ENCODE measurements at regions not wholly inside any gene's neighbourhood (a gene's known extent, or its start where the extent isn't known, plus 50 kb on each side); places are given as distances from the start of the nearest gene placed in this dataset.

- no peaks in the 10 kb centered on the region for H3K9me3 ChIP-seq (ENCODE audit: control insufficient read depth, insufficient read depth, low read depth, low read length)
- H3K4me3 ChIP-seq (replicated peaks in 1 of 4; ENCODE audit: control extremely low read depth in 1 of 4, insufficient read depth in 1 of 4, low read depth in 3 of 4, low read length in 4 of 4), result no peak overlapping the region
- TF ChIP-seq CTCF (conservative IDR thresholded peaks at IDR 0.05 in 1 of 2, IDR thresholded peaks at IDR 0.05 in 1 of 2; ENCODE audit: low read depth in 1 of 2, low read length in 2 of 2), result no peak
- TF ChIP-seq EZH2 (IDR thresholded peaks at IDR 0.05; ENCODE audit: low read length, missing control alignments), result no peak
- peak overlapping the region; percentile 26 for H2AFZ ChIP-seq (ENCODE audit: low read length)
- no peaks in the 10 kb centered on the region for H3K79me2 ChIP-seq (ENCODE audit: control insufficient read depth, insufficient read depth, low read length)
- H3K4me1 ChIP-seq (ENCODE audit: control insufficient read depth, extremely low read depth, insufficient read depth, low read length), result peaks cover 2% of the 10 kb centered on the region
- no peak overlapping the region for H3K4me2 ChIP-seq (ENCODE audit: extremely low read depth, insufficient read depth, low read length)
- no peak overlapping the region for H3K9ac ChIP-seq (ENCODE audit: insufficient read depth, low read length)
- H4K20me1 ChIP-seq (ENCODE audit: control insufficient read depth, extremely low read depth, insufficient read depth, low read length), result no peaks in the 10 kb centered on the region
- H3K27ac ChIP-seq (ENCODE audit: insufficient read depth, low read length), result no peak overlapping the region
- H3K27me3 ChIP-seq (ENCODE audit: control insufficient read depth, insufficient read depth, low read length), result no peaks in the 10 kb centered on the region
- H3K36me3 ChIP-seq (ENCODE audit: control insufficient read depth, insufficient read depth, low read length), result no peaks in the 10 kb centered on the region
- no peak for DNase-seq (ENCODE audit: low read depth in 2 of 2)
These were observed 268.2 kb upstream of the ATP2B1 start for GRCh38 chr12:89976866-89977265.

- Histone ChIP-seq H3K27me3 (ENCODE audit: control insufficient read depth, insufficient read depth, low read length) (no peaks in the 10 kb centered on the region), H2AFZ (ENCODE audit: low read length) (no peak overlapping the region), H3K9ac (ENCODE audit: insufficient read depth, low read length) (no peak overlapping the region), H3K27ac (ENCODE audit: insufficient read depth, low read length) (no peak overlapping the region), H3K4me1 (ENCODE audit: control insufficient read depth, extremely low read depth, insufficient read depth, low read length) (peaks cover 2% of the 10 kb centered on the region), H3K36me3 (ENCODE audit: control insufficient read depth, insufficient read depth, low read length) (no peaks in the 10 kb centered on the region), H3K79me2 (ENCODE audit: control insufficient read depth, insufficient read depth, low read length) (no peaks in the 10 kb centered on the region), H3K4me2 (ENCODE audit: extremely low read depth, insufficient read depth, low read length) (no peak overlapping the region), H3K9me3 (ENCODE audit: control insufficient read depth, insufficient read depth, low read depth, low read length) (no peaks in the 10 kb centered on the region), H4K20me1 (ENCODE audit: control insufficient read depth, extremely low read depth, insufficient read depth, low read length) (no peaks in the 10 kb centered on the region), H3K4me3 (replicated peaks in 1 of 4; ENCODE audit: control extremely low read depth in 1 of 4, insufficient read depth in 1 of 4, low read depth in 3 of 4, low read length in 4 of 4) (no peak overlapping the region)
- TF ChIP-seq CTCF (conservative IDR thresholded peaks at IDR 0.05 in 1 of 2, IDR thresholded peaks at IDR 0.05 in 1 of 2; ENCODE audit: low read depth in 1 of 2, low read length in 2 of 2), result no peak
- no peak for TF ChIP-seq EZH2 (IDR thresholded peaks at IDR 0.05; ENCODE audit: low read length, missing control alignments)
- DNase-seq (ENCODE audit: low read depth in 2 of 2), result no peak
These were observed 266.9 kb upstream of the ATP2B1 start for GRCh38 chr12:89975574-89975973.

GRCh38 chr12:89971880-89972279 is 263.2 kb upstream of the ATP2B1 start:
- DNase-seq (ENCODE audit: low read depth in 2 of 2), result peak; percentile 24 to 50
- no peaks in the 10 kb centered on the region for H3K4me1 ChIP-seq (ENCODE audit: control insufficient read depth, extremely low read depth, insufficient read depth, low read length)
- H3K36me3 ChIP-seq (ENCODE audit: control insufficient read depth, insufficient read depth, low read length), result no peaks in the 10 kb centered on the region
- no peak overlapping the region for H3K27ac ChIP-seq (ENCODE audit: insufficient read depth, low read length)
- no peak overlapping the region for H2AFZ ChIP-seq (ENCODE audit: low read length)
- H3K4me3 ChIP-seq (replicated peaks in 1 of 4; ENCODE audit: control extremely low read depth in 1 of 4, insufficient read depth in 1 of 4, low read depth in 3 of 4, low read length in 4 of 4), result no peak overlapping the region
- no peaks in the 10 kb centered on the region for H4K20me1 ChIP-seq (ENCODE audit: control insufficient read depth, extremely low read depth, insufficient read depth, low read length)
- no peaks in the 10 kb centered on the region for H3K27me3 ChIP-seq (ENCODE audit: control insufficient read depth, insufficient read depth, low read length)
- no peak overlapping the region for H3K4me2 ChIP-seq (ENCODE audit: extremely low read depth, insufficient read depth, low read length)
- TF ChIP-seq EZH2 (IDR thresholded peaks at IDR 0.05; ENCODE audit: low read length, missing control alignments) (no peak), CTCF (conservative IDR thresholded peaks at IDR 0.05 in 1 of 2, IDR thresholded peaks at IDR 0.05 in 1 of 2; ENCODE audit: low read depth in 1 of 2, low read length in 2 of 2) (no peak)
- H3K9me3 ChIP-seq (ENCODE audit: control insufficient read depth, insufficient read depth, low read depth, low read length), result no peaks in the 10 kb centered on the region
- no peak overlapping the region for H3K9ac ChIP-seq (ENCODE audit: insufficient read depth, low read length)
- no peaks in the 10 kb centered on the region for H3K79me2 ChIP-seq (ENCODE audit: control insufficient read depth, insufficient read depth, low read length)
